ENCODE measurements at regions not wholly inside any gene's neighbourhood (a gene's known extent, or its start where the extent isn't known, plus 50 kb on each side); places are given as distances from the start of the nearest gene placed in this dataset.
"Not testable (repeated sequence)": the region's sequence is repeated elsewhere in the genome, so short reads cannot be mapped to it uniquely, and the experiment has no call there.

- DNase-seq = no peak
Observed at GRCh38 chr5:136738829-136739228, 373.5 kb upstream of the TRPC7 start.

- DNase-seq = no peak
Observed at GRCh38 chr5:136736021-136736420, 370.7 kb upstream of the TRPC7 start.

- not testable (repeated sequence) for DNase-seq
Observed at GRCh38 chr5:136735611-136736010, 370.3 kb upstream of the TRPC7 start.

- no peak for DNase-seq
Observed at GRCh38 chr5:136734628-136735027, 369.3 kb upstream of the TRPC7 start.

- DNase-seq = no peak
Observed at GRCh38 chr5:136732751-136733150, 367.4 kb upstream of the TRPC7 start.

- DNase-seq = no peak
Observed at GRCh38 chr5:136731241-136731900, 366.0 kb upstream of the TRPC7 start.

GRCh38 chr5:136730426-136730825, 365.1 kb upstream of the TRPC7 start:
- no peak for DNase-seq

GRCh38 chr5:136729901-136730355, 364.6 kb upstream of the TRPC7 start:
- DNase-seq = peak; percentile 4

- peak; percentile 4 for DNase-seq
Observed at GRCh38 chr5:136726506-136726905, 361.2 kb upstream of the TRPC7 start.

GRCh38 chr5:136724161-136724560, 358.8 kb upstream of the TRPC7 start:
- no peak for DNase-seq

- DNase-seq = no peak
Observed at GRCh38 chr5:136722581-136722980, 357.2 kb upstream of the TRPC7 start.

GRCh38 chr5:136722086-136722485, 356.7 kb upstream of the TRPC7 start:
- no peak for DNase-seq

GRCh38 chr5:136720674-136721073, 355.3 kb upstream of the TRPC7 start:
- DNase-seq = no peak

- no peak for DNase-seq
Observed at GRCh38 chr5:136717917-136718316, 352.6 kb upstream of the TRPC7 start.

- no peak for DNase-seq
Observed at GRCh38 chr5:136714286-136714685, 348.9 kb upstream of the TRPC7 start.

- no peak for DNase-seq
Observed at GRCh38 chr5:136712628-136713027, 347.3 kb upstream of the TRPC7 start.

GRCh38 chr5:136710834-136711233, 345.5 kb upstream of the TRPC7 start:
- DNase-seq = no peak

GRCh38 chr5:136703706-136704105, 338.4 kb upstream of the TRPC7 start:
- DNase-seq = no peak

- no peak for DNase-seq
Observed at GRCh38 chr5:136703036-136703435, 337.7 kb upstream of the TRPC7 start.

- DNase-seq = no peak
Observed at GRCh38 chr5:136701191-136701590, 335.8 kb upstream of the TRPC7 start.

GRCh38 chr5:136699651-136700050, 334.3 kb upstream of the TRPC7 start:
- DNase-seq = peak; percentile 84

GRCh38 chr5:136698970-136699369, 333.6 kb upstream of the TRPC7 start:
- no peak for DNase-seq

GRCh38 chr5:136694258-136694657, 328.9 kb upstream of the TRPC7 start:
- DNase-seq = no peak

- peak; percentile 27 for DNase-seq
Observed at GRCh38 chr5:136689552-136689951, 324.2 kb upstream of the TRPC7 start.

- peak; percentile 69 for DNase-seq
Observed at GRCh38 chr5:136686192-136686872, 321.0 kb upstream of the TRPC7 start.

Data from hematopoietic multipotent progenitor cell treated with erythropoietin and hydrocortisone succinate and interleukin-3 and kit ligand, for 4 days (in vitro differentiated cells).